Vagina (tissue), 2 donors: ENCODE measurements at regions not wholly inside any gene's neighbourhood (a gene's known extent, or its start where the extent isn't known, plus 50 kb on each side); places are given as distances from the start of the nearest gene placed in this dataset.

ENCODE experiments used
- CTCF ChIP-seq, 3 experiments: fragments of 450-650 bp in 2 of 3; fragments of 200-600 bp in 1 of 3; sonication (generic) in 1 of 3; IDR thresholded peaks; one replicate each; pipeline ENCODE4 v1.5.1; 2017 to 2019; ENCODE audit warnings: antibody characterized with exemption in 3 of 3, mild to moderate bottlenecking in 2 of 3, moderate library complexity in 2 of 3
- POLR2A ChIP-seq, 2 donors: fragments of 450-650 bp; IDR thresholded peaks; one replicate each; pipeline ENCODE4 v1.6.1; 2017; ENCODE audit warnings: antibody characterized with exemption in 2 of 2, mild to moderate bottlenecking in 2 of 2, moderate library complexity in 2 of 2

- TF ChIP-seq CTCF (IDR thresholded peaks at IDR 0.05) (no peak), POLR2A (IDR thresholded peaks at IDR 0.05) (no peak)
Observed at GRCh38 chr22:49118065-49118464, 709.6 kb downstream of the BRD1 start.
